GM12872 (cell line): ENCODE measurements at regions not wholly inside any gene's neighbourhood (a gene's known extent, or its start where the extent isn't known, plus 50 kb on each side); places are given as distances from the start of the nearest gene placed in this dataset.

Source experiments
- TF ChIP-seq, protein P1 (sequence below): IDR thresholded peaks from 3 replicates; pipeline ENCODE4 v1.5.1; 2011; ENCODE audit warnings: low read depth, mild to moderate bottlenecking, low read length, moderate library complexity; ENCODE audit not compliant: insufficient read depth

DNA sequence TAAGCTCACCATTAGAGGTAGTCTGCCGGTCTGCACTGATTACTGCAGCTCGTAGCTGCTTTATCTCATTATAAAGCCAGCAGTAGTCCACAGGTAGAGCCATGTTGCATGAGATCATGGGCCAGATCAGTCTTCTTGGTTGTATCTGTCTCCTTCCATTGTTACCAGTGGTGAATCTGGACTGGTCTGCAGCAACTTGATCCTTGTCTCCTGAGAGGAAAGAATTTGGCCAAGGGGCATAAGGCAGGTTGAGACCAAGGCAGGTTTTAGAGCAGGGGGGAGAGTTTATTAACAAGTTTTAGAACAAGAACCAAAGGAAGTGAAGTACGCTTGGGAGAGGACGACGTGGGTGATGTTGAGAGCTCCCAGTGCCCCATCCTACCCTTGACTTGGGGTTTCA is 228.5 kb downstream of the STIM2 start:
- TF ChIP-seq, protein P1, sequence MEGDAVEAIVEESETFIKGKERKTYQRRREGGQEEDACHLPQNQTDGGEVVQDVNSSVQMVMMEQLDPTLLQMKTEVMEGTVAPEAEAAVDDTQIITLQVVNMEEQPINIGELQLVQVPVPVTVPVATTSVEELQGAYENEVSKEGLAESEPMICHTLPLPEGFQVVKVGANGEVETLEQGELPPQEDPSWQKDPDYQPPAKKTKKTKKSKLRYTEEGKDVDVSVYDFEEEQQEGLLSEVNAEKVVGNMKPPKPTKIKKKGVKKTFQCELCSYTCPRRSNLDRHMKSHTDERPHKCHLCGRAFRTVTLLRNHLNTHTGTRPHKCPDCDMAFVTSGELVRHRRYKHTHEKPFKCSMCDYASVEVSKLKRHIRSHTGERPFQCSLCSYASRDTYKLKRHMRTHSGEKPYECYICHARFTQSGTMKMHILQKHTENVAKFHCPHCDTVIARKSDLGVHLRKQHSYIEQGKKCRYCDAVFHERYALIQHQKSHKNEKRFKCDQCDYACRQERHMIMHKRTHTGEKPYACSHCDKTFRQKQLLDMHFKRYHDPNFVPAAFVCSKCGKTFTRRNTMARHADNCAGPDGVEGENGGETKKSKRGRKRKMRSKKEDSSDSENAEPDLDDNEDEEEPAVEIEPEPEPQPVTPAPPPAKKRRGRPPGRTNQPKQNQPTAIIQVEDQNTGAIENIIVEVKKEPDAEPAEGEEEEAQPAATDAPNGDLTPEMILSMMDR = no peak

DNA sequence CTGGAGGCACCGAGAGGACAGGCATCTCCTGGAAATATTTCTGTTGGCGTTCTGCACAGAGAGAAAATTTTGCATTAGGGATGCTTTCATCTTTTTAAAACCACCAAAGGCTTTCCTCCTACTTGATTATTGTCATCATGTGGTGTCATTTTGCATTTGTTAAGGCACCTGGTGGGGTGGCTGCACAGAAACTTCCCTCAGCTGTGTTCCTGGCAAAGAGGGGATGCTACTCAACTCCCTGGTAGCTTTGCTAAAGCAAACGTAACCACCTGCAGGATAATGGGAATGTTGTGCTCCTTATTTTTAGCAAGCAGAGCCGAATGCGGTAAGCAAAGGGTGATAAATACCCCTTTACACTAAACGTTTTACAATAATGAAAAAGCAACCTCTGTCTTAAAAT is 229.8 kb downstream of the STIM2 start:
- TF ChIP-seq, protein P1 = no peak

DNA sequence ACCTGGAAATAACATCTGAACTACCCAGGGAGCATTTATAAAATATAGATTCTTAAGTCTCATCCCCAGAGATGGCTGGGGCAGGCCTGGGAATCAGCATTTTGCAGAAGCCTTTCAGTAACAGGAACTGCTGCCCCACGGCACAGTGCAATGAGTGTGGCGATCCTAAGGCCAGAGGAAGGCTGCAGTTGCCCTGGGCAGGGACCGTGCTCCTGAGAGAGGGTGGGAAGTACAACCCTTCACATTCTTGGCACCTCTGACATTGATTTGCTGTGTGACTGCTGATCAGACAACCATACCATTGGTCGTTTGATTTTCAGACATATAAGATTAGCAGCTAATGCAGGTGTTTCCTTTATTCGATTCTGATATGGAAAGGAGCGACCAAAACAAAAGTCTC is 233.6 kb downstream of the STIM2 start:
- TF ChIP-seq, protein P1 = no peak

DNA sequence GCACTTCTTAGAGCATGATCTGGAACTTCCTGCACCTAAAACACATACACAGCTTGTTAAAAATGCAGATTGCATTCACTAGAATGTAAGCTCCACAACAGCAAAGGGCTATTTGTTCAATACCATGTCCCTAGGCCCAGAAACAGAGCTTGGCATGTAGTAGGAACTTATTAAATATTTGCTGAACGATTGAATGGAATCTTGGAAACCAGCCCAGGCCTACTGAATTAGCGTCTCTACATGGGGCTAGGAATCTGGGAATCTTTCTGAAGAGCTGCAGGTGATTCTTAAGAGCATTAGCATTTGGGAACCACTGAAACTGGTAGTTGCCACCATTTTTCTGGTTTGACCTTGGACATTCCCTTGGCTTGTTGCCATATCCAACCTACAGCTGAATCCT is 234.1 kb downstream of the STIM2 start:
- TF ChIP-seq, protein P1 = no peak

DNA sequence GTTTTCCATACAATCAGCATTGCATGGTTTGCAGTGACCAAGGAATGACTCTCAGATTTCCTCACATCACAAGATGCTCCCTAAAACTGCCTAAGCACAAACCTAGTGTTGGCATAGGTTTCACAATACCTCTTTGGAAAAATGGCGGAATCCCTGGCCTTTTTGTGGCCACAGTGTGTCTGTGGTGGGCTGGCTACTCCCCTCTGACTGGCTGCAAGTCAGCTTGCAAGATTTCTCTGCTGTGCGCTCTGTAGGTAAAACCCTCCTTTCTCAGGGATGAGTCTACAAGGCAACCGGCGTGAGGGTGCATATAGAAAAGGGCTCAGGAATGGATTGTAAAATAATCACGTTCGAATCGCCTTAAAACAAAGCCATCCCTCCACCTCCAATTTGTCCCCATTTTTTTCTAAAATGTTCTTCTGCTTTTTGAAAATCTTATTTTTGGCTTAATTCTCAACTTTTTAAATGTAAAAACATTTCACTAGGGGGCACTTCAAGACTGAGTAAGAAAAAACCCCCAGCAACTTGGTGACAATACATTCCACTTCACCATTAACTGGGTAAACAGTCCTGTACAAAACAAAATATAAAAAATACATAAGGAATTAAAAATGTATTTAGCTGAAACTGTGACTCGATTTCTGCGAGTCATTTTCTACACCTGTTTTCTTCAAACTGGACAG is 235.6 kb downstream of the STIM2 start:
- TF ChIP-seq, protein P1 = no peak

DNA sequence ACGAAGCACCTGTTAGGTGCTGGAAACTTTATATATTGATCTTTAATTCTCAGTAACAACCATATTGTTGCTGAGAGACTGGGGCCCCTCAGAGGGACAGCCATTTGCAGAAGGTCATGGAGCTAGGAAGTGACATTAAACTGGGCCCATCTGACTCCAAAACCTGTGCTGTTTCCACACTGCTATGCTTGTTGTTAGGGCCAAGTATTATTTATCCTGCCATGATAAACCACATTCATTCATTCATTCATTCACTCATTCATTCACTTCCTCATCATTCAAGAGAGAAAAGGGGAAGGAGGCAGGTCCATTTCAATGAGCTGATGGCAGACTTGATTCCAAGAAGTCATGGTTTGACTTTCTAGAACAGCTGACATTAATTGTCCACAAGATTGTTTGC is 237.4 kb downstream of the STIM2 start:
- TF ChIP-seq, protein P1 = no peak

DNA sequence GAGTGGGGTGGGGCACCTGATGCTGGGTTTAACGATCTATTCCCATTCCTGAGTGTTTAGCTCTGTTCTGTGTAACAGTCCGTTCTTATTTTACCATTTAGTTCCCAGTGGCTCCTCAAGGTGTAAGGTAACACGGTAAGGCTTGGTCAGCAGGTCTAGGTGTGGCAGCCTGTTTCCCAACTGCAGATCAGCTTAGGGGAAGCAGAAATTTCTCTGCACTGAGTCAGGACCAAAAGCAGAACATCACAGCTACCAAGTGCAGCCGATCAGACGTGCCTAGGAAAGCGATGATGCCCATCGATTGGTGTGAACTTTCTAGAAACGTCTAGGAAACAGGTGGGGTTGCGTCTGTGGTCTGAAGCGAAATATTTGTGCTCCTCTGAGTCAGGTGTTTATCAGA is 240.1 kb downstream of the STIM2 start:
- TF ChIP-seq, protein P1 = no peak
